SK-N-SH (cell line): ENCODE measurements at regions not wholly inside any gene's neighbourhood (a gene's known extent, or its start where the extent isn't known, plus 50 kb on each side); places are given as distances from the start of the nearest gene placed in this dataset.

Experiments used
- CTCF ChIA-PET: fragments of 300-600, 350-600 bp; formaldehyde crosslinking; extraction: SDS; loops from one replicate; lab custom pipeline; 2021; lab: Yijun Ruan, JAX
- POLR2A ChIA-PET: fragments of 350-600 bp; sonication (Branson Sonifier 250); formaldehyde crosslinking; extraction: SDS; loops from one replicate; lab custom pipeline; 2020; ENCODE audit warnings: antibody characterized with exemption, inconsistent platforms; lab: Yijun Ruan, JAX
- DNase-seq: peaks from one replicate; pipeline ENCODE4 v3.0.0; 2012
- H2AFZ ChIP-seq: fragments of 200-600 bp; sonication (generic); 2 replicates; pipeline ENCODE4 v1.8.1; 2016; ENCODE audit warnings: antibody characterized with exemption, mild to moderate bottlenecking, low read depth
- H3F3A ChIP-seq: fragments of 200-600 bp; sonication (generic); replicated peaks from 2 replicates; pipeline ENCODE3; 2016; ENCODE audit warnings: antibody characterized with exemption, mild to moderate bottlenecking; ENCODE audit not compliant: insufficient read depth
- H3K27ac ChIP-seq, 2 experiments: fragments of 200-500 bp in 1 of 2; fragments of 200-600 bp in 1 of 2; sonication (Bioruptor generic) in 1 of 2; sonication (generic), shearing (Covaris generic) in 1 of 2; 2 replicates each; pipeline versions ENCODE4 v1.5.1 to v1.6.1; 2014 to 2016; ENCODE audit warnings: low read depth in 2 of 2, inconsistent platforms in 1 of 2, low read length in 1 of 2, mild to moderate bottlenecking in 1 of 2, mixed read lengths in 1 of 2
- H3K27me3 ChIP-seq: fragments of 200-600 bp; sonication (generic), shearing (Covaris generic); 2 replicates; pipeline ENCODE4 v1.6.1; 2016; ENCODE audit warnings: mixed run types; ENCODE audit not compliant: insufficient read depth
- H3K36me3 ChIP-seq, 2 experiments: fragments of 200-500 bp in 1 of 2; fragments of 200-600 bp in 1 of 2; sonication (Bioruptor generic) in 1 of 2; sonication (generic) in 1 of 2; replicated peaks in 1 of 2; 2 replicates each; pipeline versions ENCODE3 to v1.5.1; 2014 to 2016; ENCODE audit warnings: low read length in 1 of 2, mild to moderate bottlenecking in 1 of 2; ENCODE audit not compliant: insufficient read depth in 2 of 2, control insufficient read depth in 1 of 2
- H3K4me1 ChIP-seq, 2 experiments: fragments of 200-500 bp in 1 of 2; fragments of 200-600 bp in 1 of 2; sonication (Bioruptor generic) in 1 of 2; sonication (generic), shearing (Covaris generic) in 1 of 2; 2 replicates each; pipeline versions ENCODE4 v1.5.1 to v1.6.1; 2014 to 2016; ENCODE audit warnings: low read depth in 1 of 2, low read length in 1 of 2, mixed run types in 1 of 2; ENCODE audit not compliant: insufficient read depth in 2 of 2, control insufficient read depth in 1 of 2
- H3K4me2 ChIP-seq: fragments of 200-600 bp; sonication (generic), shearing (Covaris generic); 2 replicates; pipeline ENCODE4 v1.6.1; 2017; ENCODE audit warnings: mixed run types
- H3K4me3 ChIP-seq, 2 experiments: fragments of 200-500 bp in 1 of 2; fragments of 200-600 bp in 1 of 2; sonication (Bioruptor generic) in 1 of 2; sonication (generic), shearing (Covaris generic) in 1 of 2; 2 replicates each; pipeline versions ENCODE4 v1.5.1 to v1.8.1; 2014 to 2016; ENCODE audit warnings: low read depth in 2 of 2, inconsistent platforms in 1 of 2, low read length in 1 of 2, mild to moderate bottlenecking in 1 of 2, mixed read lengths in 1 of 2, moderate library complexity in 1 of 2
- H3K79me2 ChIP-seq: fragments of 200-600 bp; sonication (generic); 2 replicates; pipeline ENCODE4 v1.8.1; 2017; ENCODE audit warnings: mild to moderate bottlenecking; ENCODE audit not compliant: insufficient read depth
- H3K9ac ChIP-seq: fragments of 200-600 bp; sonication (generic); 2 replicates; pipeline ENCODE4 v1.6.1; 2017; ENCODE audit warnings: mixed run types
- H3K9me2 ChIP-seq: fragments of 200-600 bp; sonication (generic); 2 replicates; pipeline ENCODE4 v1.6.1; 2017; ENCODE audit warnings: mixed run types
- H3K9me3 ChIP-seq: fragments of 200-600 bp; sonication (generic); 2 replicates; pipeline ENCODE4 v1.6.1; 2017; ENCODE audit warnings: mixed run types, mild to moderate bottlenecking, moderate library complexity
- H4K20me1 ChIP-seq: fragments of 200-600 bp; sonication (generic); 2 replicates; pipeline ENCODE4 v1.6.1; 2017; ENCODE audit warnings: mild to moderate bottlenecking, mixed run types; ENCODE audit not compliant: insufficient read depth
- ELF1 ChIP-seq: IDR thresholded peaks from 2 replicates; pipeline ENCODE4 v1.4.0; 2012
- EP300 ChIP-seq, 2 experiments: IDR thresholded peaks; 2 replicates each; pipeline versions ENCODE4 v1.4.0 to v1.6.1; 2012; ENCODE audit warnings: borderline replicate concordance in 1 of 2, low read depth in 1 of 2, low read length in 1 of 2
- EZH2phosphoT487 ChIP-seq: fragments of 200-600 bp; sonication (generic); IDR thresholded peaks from 2 replicates; pipeline ENCODE4 v1.6.1; 2017; ENCODE audit warnings: low read depth, mixed run types, mild to moderate bottlenecking, antibody characterized with exemption, moderate library complexity, borderline replicate concordance
- FOSL2 ChIP-seq: IDR thresholded peaks from 2 replicates; pipeline ENCODE4 v1.4.0; 2012; ENCODE audit warnings: low read depth, mild to moderate bottlenecking, moderate library complexity, borderline replicate concordance
- FOXM1 ChIP-seq: IDR thresholded peaks from 2 replicates; pipeline ENCODE4 v1.4.0; 2012; ENCODE audit warnings: low read depth, mild to moderate bottlenecking
- GABPA ChIP-seq: IDR thresholded peaks from 2 replicates; pipeline ENCODE4 v1.4.0; 2012; ENCODE audit warnings: low read depth, mild to moderate bottlenecking
- GATA2 ChIP-seq: sonication (generic); formaldehyde crosslinking; IDR thresholded peaks from 2 replicates; pipeline ENCODE4 v1.5.0; 2020; ENCODE audit warnings: mild to moderate bottlenecking, missing genetic modification reagents
- JUND ChIP-seq: IDR thresholded peaks from 2 replicates; pipeline ENCODE4 v1.4.0; 2012
- MEF2A ChIP-seq: IDR thresholded peaks from 2 replicates; pipeline ENCODE4 v1.4.0; 2012; ENCODE audit warnings: low read depth, borderline replicate concordance
- NFIC ChIP-seq: IDR thresholded peaks from 2 replicates; pipeline ENCODE4 v1.4.0; 2012; ENCODE audit warnings: borderline replicate concordance
- NRF1 ChIP-seq: IDR thresholded peaks from 2 replicates; pipeline ENCODE4 v1.6.1; 2012; ENCODE audit warnings: low read depth, mild to moderate bottlenecking, low read length
- POLR2AphosphoS5 ChIP-seq: IDR thresholded peaks from 2 replicates; pipeline ENCODE4 v1.6.1; 2012; ENCODE audit warnings: low read depth, low read length
- RCOR1 ChIP-seq: fragments of 150-350 bp; IDR thresholded peaks from 2 replicates; pipeline ENCODE4 v1.6.1; 2017; ENCODE audit warnings: antibody characterized with exemption, low read length
- TCF12 ChIP-seq: IDR thresholded peaks from 2 replicates; pipeline ENCODE4 v1.4.0; 2012
- TEAD4 ChIP-seq: IDR thresholded peaks from 2 replicates; pipeline ENCODE4 v1.4.0; 2012; ENCODE audit warnings: mild to moderate bottlenecking, borderline replicate concordance; ENCODE audit not compliant: insufficient read depth
- ZBTB33 ChIP-seq: IDR thresholded peaks from 2 replicates; pipeline ENCODE4 v1.4.0; 2012; ENCODE audit warnings: low read depth, borderline replicate concordance
- WGBS: methylation state at CpG from one replicate; pipeline ENCODE4 v1.1.6; 2017; ENCODE audit warnings: low lambda C conversion rate; 5-methylcytosine and 5-hydroxymethylcytosine counted together
- TF ChIP-seq, protein P1 (sequence below): fragments of 200-600 bp; sonication (generic); IDR thresholded peaks from 2 replicates; pipeline ENCODE4 v1.6.1; 2017; ENCODE audit warnings: antibody characterized with exemption, mild to moderate bottlenecking, moderate library complexity

DNA sequence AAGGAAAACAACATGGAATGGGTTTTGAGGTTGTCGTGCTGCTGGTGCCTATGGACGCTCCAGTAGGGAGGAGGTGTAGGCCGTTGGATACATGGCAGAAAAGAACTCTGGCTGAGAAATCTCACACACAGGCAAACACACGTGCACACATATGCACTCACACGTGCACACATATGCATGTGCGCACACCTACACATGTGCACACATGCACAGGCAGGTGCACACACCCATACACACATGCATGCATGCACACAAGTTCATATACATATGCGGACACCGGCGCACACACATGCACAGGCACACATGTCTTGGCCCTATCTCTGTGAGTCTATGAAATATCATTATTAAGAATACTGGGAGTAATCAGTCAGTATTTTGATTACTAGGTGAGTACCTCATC lies 150.4 kb downstream of the LRRC30 start:
- H3K9ac ChIP-seq: no peak overlapping the region
- TF ChIP-seq NFIC (no peak), JUND (no peak), FOXM1 (no peak), ELF1 (no peak), NRF1 (no peak), GABPA (no peak), TCF12 (no peak), MEF2A (no peak), TEAD4 (no peak), GATA2 (CRISPR knock-in tag) (no peak), EP300 (IDR thresholded peaks at IDR 0.05; ENCODE audit: borderline replicate concordance in 1 of 2, low read depth in 1 of 2, low read length in 1 of 2) (no peak), ZBTB33 (no peak), EZH2phosphoT487 (no peak), POLR2AphosphoS5 (no peak), FOSL2 (no peak), RCOR1 (no peak)
- TF ChIP-seq, protein P1, sequence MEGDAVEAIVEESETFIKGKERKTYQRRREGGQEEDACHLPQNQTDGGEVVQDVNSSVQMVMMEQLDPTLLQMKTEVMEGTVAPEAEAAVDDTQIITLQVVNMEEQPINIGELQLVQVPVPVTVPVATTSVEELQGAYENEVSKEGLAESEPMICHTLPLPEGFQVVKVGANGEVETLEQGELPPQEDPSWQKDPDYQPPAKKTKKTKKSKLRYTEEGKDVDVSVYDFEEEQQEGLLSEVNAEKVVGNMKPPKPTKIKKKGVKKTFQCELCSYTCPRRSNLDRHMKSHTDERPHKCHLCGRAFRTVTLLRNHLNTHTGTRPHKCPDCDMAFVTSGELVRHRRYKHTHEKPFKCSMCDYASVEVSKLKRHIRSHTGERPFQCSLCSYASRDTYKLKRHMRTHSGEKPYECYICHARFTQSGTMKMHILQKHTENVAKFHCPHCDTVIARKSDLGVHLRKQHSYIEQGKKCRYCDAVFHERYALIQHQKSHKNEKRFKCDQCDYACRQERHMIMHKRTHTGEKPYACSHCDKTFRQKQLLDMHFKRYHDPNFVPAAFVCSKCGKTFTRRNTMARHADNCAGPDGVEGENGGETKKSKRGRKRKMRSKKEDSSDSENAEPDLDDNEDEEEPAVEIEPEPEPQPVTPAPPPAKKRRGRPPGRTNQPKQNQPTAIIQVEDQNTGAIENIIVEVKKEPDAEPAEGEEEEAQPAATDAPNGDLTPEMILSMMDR: no peak
- H4K20me1 ChIP-seq: no peaks in the 10 kb centered on the region
- no peak overlapping the region for H3K4me2 ChIP-seq
- no peak for DNase-seq
- no peaks in the 10 kb centered on the region for H3K79me2 ChIP-seq
- H3K9me3 ChIP-seq: no peaks in the 10 kb centered on the region
- ChIA-PET POLR2A (no interaction called here), CTCF (no interaction called here)
- no peaks in the 10 kb centered on the region for H3K9me2 ChIP-seq
- no peak overlapping the region for H2AFZ ChIP-seq
- H3K4me3 ChIP-seq: no peak overlapping the region
- H3K27ac ChIP-seq: no peak overlapping the region
- 50% methylated on average over 9 of the region's 9 CpGs for WGBS
- no peaks in the 10 kb centered on the region; a peak in 1 of 4 replicates for H3K4me1 ChIP-seq
- no peaks in the 10 kb centered on the region for H3F3A ChIP-seq
- H3K36me3 ChIP-seq: no peaks in the 10 kb centered on the region
- H3K27me3 ChIP-seq: no peaks in the 10 kb centered on the region
